Kidney tubule cell (primary cell): ENCODE measurements at regions not wholly inside any gene's neighbourhood (a gene's known extent, or its start where the extent isn't known, plus 50 kb on each side); places are given as distances from the start of the nearest gene placed in this dataset.

Source experiments
- DNase-seq: peaks from one replicate; pipeline ENCODE4 v3.0.0-alpha.2; 2018; ENCODE audit warnings: low spot score

GRCh38 chr1:30199563-30199962 lies 523.8 kb downstream of the MATN1 start:
- no peak for DNase-seq

GRCh38 chr1:30198795-30199403 lies 524.5 kb downstream of the MATN1 start:
- DNase-seq, result no peak

GRCh38 chr1:30198451-30198760 lies 525.0 kb downstream of the MATN1 start:
- DNase-seq, result no peak

GRCh38 chr1:30197639-30198450 lies 525.5 kb downstream of the MATN1 start:
- no peak for DNase-seq

- DNase-seq, result no peak
Measured at GRCh38 chr1:30196872-30197638, 526.3 kb downstream of the MATN1 start.

GRCh38 chr1:30196457-30196856 lies 526.9 kb downstream of the MATN1 start:
- no peak for DNase-seq

GRCh38 chr1:30195424-30196134 lies 527.8 kb downstream of the MATN1 start:
- no peak for DNase-seq

GRCh38 chr1:30194741-30195423 lies 528.5 kb downstream of the MATN1 start:
- DNase-seq, result no peak

GRCh38 chr1:30194046-30194619 lies 529.3 kb downstream of the MATN1 start:
- no peak for DNase-seq

- no peak for DNase-seq
Measured at GRCh38 chr1:30192969-30193630, 530.3 kb downstream of the MATN1 start.

- DNase-seq, result peak; percentile 37
Measured at GRCh38 chr1:30191154-30191702, 532.2 kb downstream of the MATN1 start.

GRCh38 chr1:30190511-30191153 lies 532.8 kb downstream of the MATN1 start:
- DNase-seq, result no peak

GRCh38 chr1:30189818-30190500 lies 533.4 kb downstream of the MATN1 start:
- no peak for DNase-seq

- DNase-seq, result no peak
Measured at GRCh38 chr1:30188999-30189398, 534.4 kb downstream of the MATN1 start.

- DNase-seq, result no peak
Measured at GRCh38 chr1:30188329-30188728, 535.1 kb downstream of the MATN1 start.

GRCh38 chr1:30187413-30188023 lies 535.9 kb downstream of the MATN1 start:
- DNase-seq, result no peak

GRCh38 chr1:30186586-30186985 lies 536.8 kb downstream of the MATN1 start:
- DNase-seq, result no peak

- no peak for DNase-seq
Measured at GRCh38 chr1:30185809-30186208, 537.6 kb downstream of the MATN1 start.

GRCh38 chr1:30185313-30185712 lies 538.1 kb downstream of the MATN1 start:
- DNase-seq, result no peak
